ENCODE measurements at regions not wholly inside any gene's neighbourhood (a gene's known extent, or its start where the extent isn't known, plus 50 kb on each side); places are given as distances from the start of the nearest gene placed in this dataset.
A peak's percentile ranks its signal among the peaks of the same experiment; 100 is the strongest.
"Not testable (repeated sequence)": the region's sequence is repeated elsewhere in the genome, so short reads cannot be mapped to it uniquely, and the experiment has no call there.

DNA sequence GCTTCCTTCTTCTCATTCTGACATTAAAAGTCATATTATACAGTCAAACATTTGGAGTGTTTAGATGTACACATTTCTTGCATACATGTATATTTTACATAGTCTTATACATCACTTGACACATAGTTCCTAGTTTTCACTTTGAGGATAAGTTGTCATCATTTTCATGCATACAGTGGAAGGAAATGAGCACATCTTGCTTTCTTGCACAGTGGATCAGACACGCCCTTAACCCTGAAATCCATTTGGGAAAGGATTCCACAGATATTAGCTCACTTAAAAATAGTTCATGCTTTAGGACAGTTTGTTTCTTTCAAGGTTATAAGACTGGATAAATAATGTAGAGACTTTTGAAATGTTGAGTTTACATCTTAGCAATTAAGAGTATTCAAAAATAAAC is 148.6 kb upstream of the MME start:
- H3K9me3 ChIP-seq (ENCODE audit: control insufficient read depth, low read length) = no peaks in the 10 kb centered on the region
- no peaks in the 10 kb centered on the region for H3K79me2 ChIP-seq
- H3K9ac ChIP-seq = no peak overlapping the region
- no peak overlapping the region for H3K27ac ChIP-seq
- H2AFZ ChIP-seq = no peak overlapping the region
- no peak overlapping the region for H3K4me3 ChIP-seq (ENCODE audit: low read depth, low read length)
- no peak overlapping the region for H3K4me2 ChIP-seq (ENCODE audit: low read length)
- H3K4me1 ChIP-seq = no peaks in the 10 kb centered on the region
- no peaks in the 10 kb centered on the region for H3K36me3 ChIP-seq (ENCODE audit: control insufficient read depth, insufficient read depth, low read length)
- no peaks in the 10 kb centered on the region for H3K27me3 ChIP-seq (ENCODE audit: control insufficient read depth, insufficient read depth, low read length)
- TF ChIP-seq, protein P1, sequence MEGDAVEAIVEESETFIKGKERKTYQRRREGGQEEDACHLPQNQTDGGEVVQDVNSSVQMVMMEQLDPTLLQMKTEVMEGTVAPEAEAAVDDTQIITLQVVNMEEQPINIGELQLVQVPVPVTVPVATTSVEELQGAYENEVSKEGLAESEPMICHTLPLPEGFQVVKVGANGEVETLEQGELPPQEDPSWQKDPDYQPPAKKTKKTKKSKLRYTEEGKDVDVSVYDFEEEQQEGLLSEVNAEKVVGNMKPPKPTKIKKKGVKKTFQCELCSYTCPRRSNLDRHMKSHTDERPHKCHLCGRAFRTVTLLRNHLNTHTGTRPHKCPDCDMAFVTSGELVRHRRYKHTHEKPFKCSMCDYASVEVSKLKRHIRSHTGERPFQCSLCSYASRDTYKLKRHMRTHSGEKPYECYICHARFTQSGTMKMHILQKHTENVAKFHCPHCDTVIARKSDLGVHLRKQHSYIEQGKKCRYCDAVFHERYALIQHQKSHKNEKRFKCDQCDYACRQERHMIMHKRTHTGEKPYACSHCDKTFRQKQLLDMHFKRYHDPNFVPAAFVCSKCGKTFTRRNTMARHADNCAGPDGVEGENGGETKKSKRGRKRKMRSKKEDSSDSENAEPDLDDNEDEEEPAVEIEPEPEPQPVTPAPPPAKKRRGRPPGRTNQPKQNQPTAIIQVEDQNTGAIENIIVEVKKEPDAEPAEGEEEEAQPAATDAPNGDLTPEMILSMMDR (IDR thresholded peaks at IDR 0.05) = no peak

DNA sequence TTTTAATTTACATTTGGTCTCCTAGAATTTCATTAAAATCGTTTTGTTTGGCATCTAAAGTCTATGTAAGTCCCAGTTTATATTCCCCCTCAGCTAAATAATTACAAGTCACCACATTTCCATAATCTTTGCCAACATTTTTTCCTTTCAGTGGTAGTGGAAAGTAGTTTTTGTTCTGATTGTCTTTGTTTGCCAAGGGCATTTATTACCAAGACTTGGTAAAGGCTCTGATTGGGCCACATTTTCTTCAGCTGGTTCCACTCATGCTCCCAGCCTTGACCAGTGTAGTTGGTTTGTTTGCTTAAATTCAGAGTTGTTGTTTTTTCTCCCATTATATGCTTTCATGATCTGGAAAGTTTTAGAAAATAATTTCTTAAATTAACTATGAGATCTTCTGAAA is 153.4 kb upstream of the MME start:
- H3K4me1 ChIP-seq = no peaks in the 10 kb centered on the region
- H3K9me3 ChIP-seq (ENCODE audit: control insufficient read depth, low read length) = no peaks in the 10 kb centered on the region
- H2AFZ ChIP-seq = no peak overlapping the region
- H3K27ac ChIP-seq = no peak overlapping the region
- TF ChIP-seq, protein P1 (IDR thresholded peaks at IDR 0.05) = no peak
- H3K9ac ChIP-seq = no peak overlapping the region
- H3K79me2 ChIP-seq = no peaks in the 10 kb centered on the region
- H3K27me3 ChIP-seq (ENCODE audit: control insufficient read depth, insufficient read depth, low read length) = no peaks in the 10 kb centered on the region
- no peak overlapping the region for H3K4me3 ChIP-seq (ENCODE audit: low read depth, low read length)
- no peak overlapping the region for H3K4me2 ChIP-seq (ENCODE audit: low read length)
- H3K36me3 ChIP-seq (ENCODE audit: control insufficient read depth, insufficient read depth, low read length) = no peaks in the 10 kb centered on the region

DNA sequence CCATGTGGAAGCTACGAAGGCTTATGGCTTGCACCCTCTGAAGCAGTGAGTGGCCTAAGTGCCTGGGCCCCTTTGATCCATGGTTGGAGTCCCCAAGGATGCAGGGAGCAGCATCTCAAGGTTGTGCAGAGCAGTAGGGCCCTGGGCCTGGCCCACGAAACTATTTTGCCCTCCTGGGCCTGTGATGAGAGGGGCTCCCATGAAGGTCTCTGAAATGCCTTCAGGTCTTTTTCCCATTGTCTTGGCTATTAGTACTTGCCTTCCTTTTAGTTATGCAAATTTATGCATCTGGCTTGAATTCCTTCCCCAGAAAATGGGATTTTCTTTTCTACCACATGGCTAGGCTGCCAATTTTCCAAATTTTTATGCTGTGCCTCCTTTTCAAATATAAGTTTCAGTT is 158.8 kb upstream of the MME start:
- Histone ChIP-seq H3K9me3 (ENCODE audit: control insufficient read depth, low read length) (no peaks in the 10 kb centered on the region), H3K36me3 (ENCODE audit: control insufficient read depth, insufficient read depth, low read length) (no peaks in the 10 kb centered on the region), H3K9ac (no peak overlapping the region), H3K27ac (no peak overlapping the region), H3K4me2 (ENCODE audit: low read length) (no peak overlapping the region), H3K4me1 (no peaks in the 10 kb centered on the region), H2AFZ (no peak overlapping the region), H3K27me3 (ENCODE audit: control insufficient read depth, insufficient read depth, low read length) (no peaks in the 10 kb centered on the region), H3K4me3 (ENCODE audit: low read depth, low read length) (no peak overlapping the region), H3K79me2 (no peaks in the 10 kb centered on the region)
- TF ChIP-seq, protein P1 (IDR thresholded peaks at IDR 0.05) = no peak

DNA sequence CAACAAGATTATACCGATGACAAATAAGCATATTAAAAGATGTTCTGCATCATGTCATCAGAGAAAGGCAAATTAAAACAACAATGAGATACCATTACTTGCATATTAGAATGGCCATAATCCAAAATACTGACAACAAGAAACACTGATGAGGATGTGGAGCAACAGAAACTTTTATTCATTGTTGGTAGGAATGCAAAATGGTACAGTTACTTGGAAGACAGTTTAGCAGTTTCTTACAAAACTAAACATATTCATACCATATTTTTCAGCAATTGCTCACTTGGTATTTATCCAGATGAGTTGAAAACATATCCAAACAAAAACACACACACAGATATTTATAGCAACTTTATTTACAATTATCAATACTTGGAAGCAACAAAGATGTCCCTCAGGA is 160.9 kb upstream of the MME start:
- Histone ChIP-seq H3K9ac (no peak overlapping the region), H3K9me3 (ENCODE audit: control insufficient read depth, low read length) (no peaks in the 10 kb centered on the region), H3K4me2 (ENCODE audit: low read length) (no peak overlapping the region), H3K79me2 (no peaks in the 10 kb centered on the region), H2AFZ (no peak overlapping the region), H3K27ac (no peak overlapping the region), H3K27me3 (ENCODE audit: control insufficient read depth, insufficient read depth, low read length) (no peaks in the 10 kb centered on the region), H3K4me1 (no peaks in the 10 kb centered on the region), H3K36me3 (ENCODE audit: control insufficient read depth, insufficient read depth, low read length) (no peaks in the 10 kb centered on the region), H3K4me3 (ENCODE audit: low read depth, low read length) (no peak overlapping the region)
- TF ChIP-seq, protein P1 (IDR thresholded peaks at IDR 0.05) = no peak

DNA sequence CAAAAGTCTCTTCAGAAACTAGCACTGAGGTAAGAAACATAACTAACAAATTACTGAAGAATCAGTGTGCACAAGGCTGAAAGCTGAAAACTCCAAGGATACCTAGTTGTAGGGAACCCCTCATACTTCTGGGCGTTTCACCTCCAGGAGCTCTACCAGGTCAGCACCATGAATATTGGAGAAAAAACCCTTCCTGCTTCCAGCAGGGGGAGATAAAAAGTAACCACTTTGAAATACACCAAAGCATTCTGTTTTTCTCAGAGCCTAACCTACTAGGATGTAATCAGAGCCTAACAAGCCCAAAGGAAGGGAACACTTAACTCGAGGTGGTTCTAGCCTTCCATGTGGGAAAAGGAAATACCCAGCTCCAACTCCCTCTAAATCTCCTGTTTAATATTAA is 175.8 kb upstream of the MME start:
- H3K27ac ChIP-seq = no peak overlapping the region
- no peaks in the 10 kb centered on the region for H3K27me3 ChIP-seq (ENCODE audit: control insufficient read depth, insufficient read depth, low read length)
- TF ChIP-seq, protein P1 (IDR thresholded peaks at IDR 0.05) = peak; percentile 45
- no peaks in the 10 kb centered on the region for H3K4me1 ChIP-seq
- H3K4me2 ChIP-seq (ENCODE audit: low read length) = no peak overlapping the region
- peak overlapping the region; percentile 13 for H2AFZ ChIP-seq
- H3K9ac ChIP-seq = no peak overlapping the region
- no peaks in the 10 kb centered on the region for H3K36me3 ChIP-seq (ENCODE audit: control insufficient read depth, insufficient read depth, low read length)
- H3K4me3 ChIP-seq (ENCODE audit: low read depth, low read length) = no peak overlapping the region
- H3K79me2 ChIP-seq = no peaks in the 10 kb centered on the region
- H3K9me3 ChIP-seq (ENCODE audit: control insufficient read depth, low read length) = no peaks in the 10 kb centered on the region

DNA sequence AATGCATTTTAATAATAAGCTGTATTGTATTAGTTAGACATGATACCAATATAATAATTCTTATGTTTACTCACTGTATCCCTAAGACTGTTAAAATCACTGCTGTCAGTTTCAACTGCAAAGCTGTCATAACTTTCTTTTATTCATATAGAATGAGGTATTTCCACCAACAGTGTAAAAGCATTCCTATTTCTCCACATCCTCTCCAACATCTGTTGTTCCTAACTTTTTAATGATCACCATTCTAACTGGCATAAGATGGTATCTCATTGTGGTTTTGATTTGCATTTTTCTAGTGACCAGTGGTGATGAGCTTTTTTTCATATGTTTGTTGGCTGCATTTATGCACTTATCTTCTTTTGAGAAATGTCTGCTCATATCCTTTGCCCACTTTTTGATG is 177.6 kb upstream of the MME start:
- H3K27ac ChIP-seq; H3K79me2 ChIP-seq; H3K4me2 ChIP-seq (ENCODE audit: low read length); H2AFZ ChIP-seq; H3K9ac ChIP-seq; H3K4me1 ChIP-seq; H3K27me3 ChIP-seq (ENCODE audit: control insufficient read depth, insufficient read depth, low read length); H3K4me3 ChIP-seq (ENCODE audit: low read depth, low read length); H3K9me3 ChIP-seq (ENCODE audit: control insufficient read depth, low read length); H3K36me3 ChIP-seq (ENCODE audit: control insufficient read depth, insufficient read depth, low read length): not testable (repeated sequence)

All from parathyroid adenoma (tissue), 2 donors.